Endothelial cell of umbilical vein (primary cell): ENCODE measurements at regions not wholly inside any gene's neighbourhood (a gene's known extent, or its start where the extent isn't known, plus 50 kb on each side); places are given as distances from the start of the nearest gene placed in this dataset.

Source experiments
- EZH2 ChIP-seq: IDR thresholded peaks from 2 replicates; pipeline ENCODE4 v1.6.1; 2012; ENCODE audit warnings: borderline replicate concordance, low read depth, mild to moderate bottlenecking, moderate library complexity, low read length, inconsistent platforms; ENCODE audit not compliant: severe bottlenecking
- FOS ChIP-seq: IDR thresholded peaks from 2 replicates; pipeline ENCODE4 v1.6.1; 2011; ENCODE audit warnings: mild to moderate bottlenecking, low read length, moderate library complexity, borderline replicate concordance; ENCODE audit not compliant: insufficient read depth
- GATA2 ChIP-seq: IDR thresholded peaks from 2 replicates; pipeline ENCODE4 v1.7.0; 2011; ENCODE audit warnings: low read depth, mild to moderate bottlenecking, moderate library complexity, mixed read lengths, low read length; ENCODE audit not compliant: insufficient read length, insufficient read depth
- JUN ChIP-seq: IDR thresholded peaks from 2 replicates; pipeline ENCODE4 v1.6.1; 2011; ENCODE audit warnings: borderline replicate concordance, low read depth; ENCODE audit not compliant: insufficient read length, insufficient read depth
- MYC ChIP-seq: IDR thresholded peaks from one replicate; pipeline ENCODE4 v1.6.1; 2011; ENCODE audit warnings: mild to moderate bottlenecking, low read depth, low read length
- POLR2A ChIP-seq: IDR thresholded peaks from 2 replicates; pipeline ENCODE4 v1.6.1; 2012; ENCODE audit warnings: low read depth, mild to moderate bottlenecking, control low read depth, low read length
- POLR2AphosphoS5 ChIP-seq: IDR thresholded peaks from 2 replicates; pipeline ENCODE4 v1.6.1; 2012; ENCODE audit warnings: low read depth, mild to moderate bottlenecking, control low read depth, low read length, moderate library complexity; ENCODE audit not compliant: insufficient read depth
- TF ChIP-seq, protein P1 (sequence below), 2 donors: IDR thresholded peaks; 1 replicate in 1 of 2; 2 replicates in 1 of 2; pipeline ENCODE4 v1.5.1; 2011; ENCODE audit warnings: low read length in 2 of 2, mild to moderate bottlenecking in 2 of 2, moderate library complexity in 2 of 2, control low read depth in 1 of 2, inconsistent platforms in 1 of 2, low read depth in 1 of 2; ENCODE audit not compliant: insufficient read depth in 1 of 2; ENCODE audit errors: extremely low read depth in 1 of 2
- TF ChIP-seq, protein P2 (sequence below): IDR thresholded peaks from 2 replicates; pipeline ENCODE4 v1.6.1; 2011; ENCODE audit not compliant: insufficient read depth, insufficient read length

DNA sequence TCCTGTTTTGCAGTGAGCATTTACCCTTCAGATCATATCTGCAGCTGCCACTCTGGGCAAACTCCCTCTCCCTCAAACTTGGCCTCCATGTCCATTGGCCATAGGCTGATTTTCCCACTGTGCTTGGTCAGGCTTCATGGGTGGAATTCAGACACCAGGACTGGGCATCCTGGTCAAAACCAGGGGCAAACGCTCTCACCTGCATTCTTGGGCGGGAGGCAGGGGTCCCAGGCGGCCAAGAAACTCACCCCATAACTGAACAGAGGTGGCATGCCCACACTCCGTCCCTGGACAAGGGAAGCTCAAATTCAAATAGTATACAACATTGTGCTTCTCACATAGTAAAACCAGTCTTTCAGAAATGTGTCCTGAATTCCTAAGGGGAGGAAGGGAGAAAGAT lies 81.1 kb upstream of the ZNF648 start:
- TF ChIP-seq, protein P1, sequence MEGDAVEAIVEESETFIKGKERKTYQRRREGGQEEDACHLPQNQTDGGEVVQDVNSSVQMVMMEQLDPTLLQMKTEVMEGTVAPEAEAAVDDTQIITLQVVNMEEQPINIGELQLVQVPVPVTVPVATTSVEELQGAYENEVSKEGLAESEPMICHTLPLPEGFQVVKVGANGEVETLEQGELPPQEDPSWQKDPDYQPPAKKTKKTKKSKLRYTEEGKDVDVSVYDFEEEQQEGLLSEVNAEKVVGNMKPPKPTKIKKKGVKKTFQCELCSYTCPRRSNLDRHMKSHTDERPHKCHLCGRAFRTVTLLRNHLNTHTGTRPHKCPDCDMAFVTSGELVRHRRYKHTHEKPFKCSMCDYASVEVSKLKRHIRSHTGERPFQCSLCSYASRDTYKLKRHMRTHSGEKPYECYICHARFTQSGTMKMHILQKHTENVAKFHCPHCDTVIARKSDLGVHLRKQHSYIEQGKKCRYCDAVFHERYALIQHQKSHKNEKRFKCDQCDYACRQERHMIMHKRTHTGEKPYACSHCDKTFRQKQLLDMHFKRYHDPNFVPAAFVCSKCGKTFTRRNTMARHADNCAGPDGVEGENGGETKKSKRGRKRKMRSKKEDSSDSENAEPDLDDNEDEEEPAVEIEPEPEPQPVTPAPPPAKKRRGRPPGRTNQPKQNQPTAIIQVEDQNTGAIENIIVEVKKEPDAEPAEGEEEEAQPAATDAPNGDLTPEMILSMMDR (IDR thresholded peaks at IDR 0.05; ENCODE audit: extremely low read depth in 1 of 2, insufficient read depth in 1 of 2, low read depth in 1 of 2, low read length in 2 of 2) = no peak
- no peak for TF ChIP-seq EZH2
- TF ChIP-seq POLR2A = no peak
- TF ChIP-seq FOS = no peak
- no peak for TF ChIP-seq POLR2AphosphoS5
- TF ChIP-seq, protein P2, sequence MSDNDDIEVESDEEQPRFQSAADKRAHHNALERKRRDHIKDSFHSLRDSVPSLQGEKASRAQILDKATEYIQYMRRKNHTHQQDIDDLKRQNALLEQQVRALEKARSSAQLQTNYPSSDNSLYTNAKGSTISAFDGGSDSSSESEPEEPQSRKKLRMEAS = no peak
- no peak for TF ChIP-seq JUN
- TF ChIP-seq GATA2 = no peak
- TF ChIP-seq MYC = no peak
